Loucy (cell line): ENCODE measurements at regions not wholly inside any gene's neighbourhood (a gene's known extent, or its start where the extent isn't known, plus 50 kb on each side); places are given as distances from the start of the nearest gene placed in this dataset.

Experiments
- H2AFZ ChIP-seq: fragments of 200-600 bp; sonication (generic); 2 replicates; pipeline ENCODE4 v1.6.0; 2016; ENCODE audit warnings: antibody characterized with exemption, mild to moderate bottlenecking, low read length, moderate library complexity
- H3F3A ChIP-seq: fragments of 200-600 bp; 2 replicates; pipeline ENCODE4 v1.6.0; 2016; ENCODE audit warnings: antibody characterized with exemption, low read depth, mild to moderate bottlenecking
- H3K27me3 ChIP-seq: fragments of 200-600 bp; sonication (generic); 2 replicates; pipeline ENCODE4 v1.6.1; 2014; ENCODE audit warnings: low read length, mild to moderate bottlenecking; ENCODE audit not compliant: insufficient read depth, poor library complexity, severe bottlenecking
- H3K36me3 ChIP-seq: fragments of 200-600 bp; sonication (generic); 2 replicates; pipeline ENCODE4 v1.6.1; 2016; ENCODE audit warnings: low read length; ENCODE audit not compliant: insufficient read depth
- H3K4me1 ChIP-seq: fragments of 200-600 bp; sonication (generic); 2 replicates; pipeline ENCODE4 v1.5.1; 2014; ENCODE audit warnings: low read length, mild to moderate bottlenecking; ENCODE audit not compliant: insufficient read depth, poor library complexity, severe bottlenecking
- H3K4me2 ChIP-seq: fragments of 200-600 bp; sonication (generic); 2 replicates; pipeline ENCODE4 v1.6.0; 2014; ENCODE audit warnings: antibody characterized with exemption, low read length, low read depth, mild to moderate bottlenecking; ENCODE audit not compliant: poor library complexity, severe bottlenecking
- H3K4me3 ChIP-seq: fragments of 200-600 bp; sonication (generic); 2 replicates; pipeline ENCODE4 v1.5.1; 2014; ENCODE audit warnings: low read length, mild to moderate bottlenecking, mixed read lengths; ENCODE audit not compliant: poor library complexity, severe bottlenecking
- H3K79me2 ChIP-seq: fragments of 200-600 bp; sonication (generic); 2 replicates; pipeline ENCODE4 v1.6.1; 2014; ENCODE audit warnings: low read length; ENCODE audit not compliant: insufficient read depth
- H3K9ac ChIP-seq: fragments of 200-600 bp; sonication (generic); 2 replicates; pipeline ENCODE4 v1.6.0; 2014; ENCODE audit warnings: mild to moderate bottlenecking, low read depth, low read length, moderate library complexity; ENCODE audit not compliant: poor library complexity, severe bottlenecking
- H3K9me2 ChIP-seq: fragments of 200-600 bp; sonication (generic); replicated peaks from 2 replicates; pipeline ENCODE4 v1.6.1; 2016; ENCODE audit warnings: low read depth, low read length, mixed read lengths
- H3K9me3 ChIP-seq: fragments of 200-600 bp; sonication (generic); 2 replicates; pipeline ENCODE4 v1.6.1; 2014; ENCODE audit warnings: mild to moderate bottlenecking, antibody characterized with exemption, low read length, low read depth; ENCODE audit not compliant: insufficient read depth
- H4K20me1 ChIP-seq: fragments of 200-600 bp; sonication (generic); 2 replicates; pipeline ENCODE4 v1.6.0; 2014; ENCODE audit warnings: antibody characterized with exemption, low read length, mild to moderate bottlenecking; ENCODE audit not compliant: insufficient read depth, poor library complexity, severe bottlenecking
- EZH2phosphoT487 ChIP-seq: fragments of 200-600 bp; IDR thresholded peaks from 2 replicates; pipeline ENCODE4 v1.6.1; 2018; ENCODE audit warnings: antibody characterized with exemption, mild to moderate bottlenecking, moderate library complexity, borderline replicate concordance
- TF ChIP-seq, protein P1 (sequence below): fragments of 200-600 bp; sonication (generic); conservative IDR thresholded peaks from 2 replicates; pipeline ENCODE4 v1.5.1; 2014; ENCODE audit warnings: mild to moderate bottlenecking, antibody characterized with exemption, low read length

DNA sequence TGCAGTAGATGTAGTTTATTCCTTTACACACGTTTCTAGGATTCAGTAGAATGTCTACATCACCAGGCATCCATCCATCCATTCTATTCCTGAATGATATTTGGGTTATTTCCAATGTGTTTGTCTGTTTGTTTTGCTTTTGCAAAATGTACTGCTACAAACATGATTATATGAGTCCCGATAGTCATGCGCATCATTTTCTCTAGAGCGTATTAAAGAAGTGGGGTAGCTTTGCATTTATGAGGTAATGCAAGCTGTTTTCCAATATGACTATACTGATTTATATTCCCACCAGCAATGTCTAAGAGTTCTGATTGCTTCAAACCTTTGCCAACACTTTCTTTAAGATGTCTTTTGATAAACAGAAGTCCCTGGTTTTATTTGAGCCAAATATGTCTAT lies 253.2 kb downstream of the NOVA1 start:
- no peaks in the 10 kb centered on the region for H4K20me1 ChIP-seq
- no peaks in the 10 kb centered on the region for H3K9me3 ChIP-seq
- no peaks in the 10 kb centered on the region for H3K9me2 ChIP-seq
- H3K4me2 ChIP-seq: no peak overlapping the region
- no peaks in the 10 kb centered on the region for H3K79me2 ChIP-seq
- no peaks in the 10 kb centered on the region for H3F3A ChIP-seq
- no peak overlapping the region for H3K4me3 ChIP-seq
- no peaks in the 10 kb centered on the region for H3K36me3 ChIP-seq
- TF ChIP-seq EZH2phosphoT487: no peak
- TF ChIP-seq, protein P1, sequence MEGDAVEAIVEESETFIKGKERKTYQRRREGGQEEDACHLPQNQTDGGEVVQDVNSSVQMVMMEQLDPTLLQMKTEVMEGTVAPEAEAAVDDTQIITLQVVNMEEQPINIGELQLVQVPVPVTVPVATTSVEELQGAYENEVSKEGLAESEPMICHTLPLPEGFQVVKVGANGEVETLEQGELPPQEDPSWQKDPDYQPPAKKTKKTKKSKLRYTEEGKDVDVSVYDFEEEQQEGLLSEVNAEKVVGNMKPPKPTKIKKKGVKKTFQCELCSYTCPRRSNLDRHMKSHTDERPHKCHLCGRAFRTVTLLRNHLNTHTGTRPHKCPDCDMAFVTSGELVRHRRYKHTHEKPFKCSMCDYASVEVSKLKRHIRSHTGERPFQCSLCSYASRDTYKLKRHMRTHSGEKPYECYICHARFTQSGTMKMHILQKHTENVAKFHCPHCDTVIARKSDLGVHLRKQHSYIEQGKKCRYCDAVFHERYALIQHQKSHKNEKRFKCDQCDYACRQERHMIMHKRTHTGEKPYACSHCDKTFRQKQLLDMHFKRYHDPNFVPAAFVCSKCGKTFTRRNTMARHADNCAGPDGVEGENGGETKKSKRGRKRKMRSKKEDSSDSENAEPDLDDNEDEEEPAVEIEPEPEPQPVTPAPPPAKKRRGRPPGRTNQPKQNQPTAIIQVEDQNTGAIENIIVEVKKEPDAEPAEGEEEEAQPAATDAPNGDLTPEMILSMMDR: no peak
- no peaks in the 10 kb centered on the region for H3K27me3 ChIP-seq
- no peaks in the 10 kb centered on the region for H3K4me1 ChIP-seq
- no peak overlapping the region for H2AFZ ChIP-seq
- no peak overlapping the region for H3K9ac ChIP-seq

DNA sequence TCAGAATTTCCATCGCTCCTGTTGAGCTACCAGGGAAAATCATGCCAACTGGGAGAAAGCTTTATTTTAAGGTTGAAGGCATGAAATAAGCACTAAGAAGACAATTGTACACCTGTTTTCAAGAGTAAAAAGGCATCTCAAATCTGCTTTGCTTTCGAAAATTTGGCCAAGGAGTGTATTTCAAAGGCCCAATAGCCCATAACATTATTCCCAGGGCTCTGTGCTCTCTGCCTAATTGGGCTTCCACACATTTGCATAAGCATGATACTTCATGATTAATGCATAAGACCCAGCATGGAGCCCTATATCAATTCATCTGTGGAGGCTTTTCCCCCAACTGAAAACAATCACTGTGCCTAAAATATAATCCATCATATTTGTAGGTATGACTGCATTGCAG lies 258.5 kb downstream of the NOVA1 start:
- no peaks in the 10 kb centered on the region for H3K79me2 ChIP-seq
- H3K9ac ChIP-seq: no peak overlapping the region
- H3K4me3 ChIP-seq: no peak overlapping the region
- H4K20me1 ChIP-seq: no peaks in the 10 kb centered on the region
- no peaks in the 10 kb centered on the region for H3F3A ChIP-seq
- H3K9me2 ChIP-seq: no peaks in the 10 kb centered on the region
- no peaks in the 10 kb centered on the region for H3K36me3 ChIP-seq
- TF ChIP-seq, protein P1: no peak
- no peaks in the 10 kb centered on the region for H3K9me3 ChIP-seq
- H3K27me3 ChIP-seq: no peaks in the 10 kb centered on the region
- no peaks in the 10 kb centered on the region for H3K4me1 ChIP-seq
- H3K4me2 ChIP-seq: no peak overlapping the region
- H2AFZ ChIP-seq: no peak overlapping the region

DNA sequence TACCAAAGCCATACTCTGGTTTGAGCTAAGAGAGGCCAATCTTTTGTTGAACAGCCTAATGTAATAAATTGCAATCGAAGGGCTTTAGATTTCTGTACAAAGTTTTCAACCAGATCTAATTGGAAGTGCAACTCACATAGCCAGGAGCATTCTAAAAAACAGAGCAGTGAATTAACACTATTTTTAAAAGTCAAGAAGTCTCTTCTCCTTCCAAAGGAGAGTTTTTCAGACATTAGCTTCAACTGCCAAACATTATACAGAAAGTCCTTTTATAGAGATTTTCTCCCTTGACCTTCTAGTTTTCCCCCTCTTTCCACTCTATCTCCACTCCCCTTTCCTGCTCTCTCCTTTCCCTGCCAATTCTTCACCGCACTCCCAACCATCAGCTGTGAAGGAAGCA lies 259.6 kb downstream of the NOVA1 start:
- no peaks in the 10 kb centered on the region for H3F3A ChIP-seq
- H3K4me1 ChIP-seq: no peaks in the 10 kb centered on the region
- no peaks in the 10 kb centered on the region for H3K9me2 ChIP-seq
- no peak for TF ChIP-seq EZH2phosphoT487
- TF ChIP-seq, protein P1: no peak
- H3K27me3 ChIP-seq: no peaks in the 10 kb centered on the region
- no peak overlapping the region for H3K9ac ChIP-seq
- no peaks in the 10 kb centered on the region for H3K9me3 ChIP-seq
- H3K4me3 ChIP-seq: no peak overlapping the region
- H3K4me2 ChIP-seq: no peak overlapping the region
- no peaks in the 10 kb centered on the region for H3K36me3 ChIP-seq
- H4K20me1 ChIP-seq: no peaks in the 10 kb centered on the region
- no peak overlapping the region for H2AFZ ChIP-seq
- no peaks in the 10 kb centered on the region for H3K79me2 ChIP-seq
